Activated CD8-positive, alpha-beta T cell treated with anti-CD3 and anti-CD28 coated beads for 36 hours (primary cell): ENCODE measurements at regions not wholly inside any gene's neighbourhood (a gene's known extent, or its start where the extent isn't known, plus 50 kb on each side); places are given as distances from the start of the nearest gene placed in this dataset.

Experiments used
- ATAC-seq: fragments of 200-7000 bp; cut with Tn5 transposase; one replicate; pipeline ENCODE4 v1.10.0; 2021; ENCODE audit warnings: mild to moderate bottlenecking, moderate library complexity
- CTCF ChIA-PET: fragments of 350-600 bp; sonication (Branson Sonifier 250); formaldehyde crosslinking; loops from one replicate; lab custom pipeline; 2021; ENCODE audit warnings: antibody characterized with exemption; lab: Charles Lee
- POLR2A ChIA-PET: fragments of 350-600 bp; sonication (Branson Sonifier 250); formaldehyde crosslinking; loops from one replicate; lab custom pipeline; 2021; ENCODE audit warnings: antibody characterized with exemption; lab: Charles Lee
- DNase-seq: peaks from one replicate; pipeline ENCODE4 v3.0.0-alpha.2; 2020
- H3K27ac Mint-ChIP-seq: one replicate; pipeline ENCODE4 v1.8.0; 2021; ENCODE audit warnings: mild to moderate bottlenecking, mixed read lengths
- H3K27me3 Mint-ChIP-seq: one replicate; pipeline ENCODE4 v1.8.0; 2021; ENCODE audit warnings: mixed read lengths
- H3K36me3 Mint-ChIP-seq: one replicate; pipeline ENCODE4 v1.8.0; 2021; ENCODE audit warnings: low read depth, mixed read lengths
- H3K4me1 Mint-ChIP-seq: one replicate; pipeline ENCODE4 v1.8.0; 2021; ENCODE audit warnings: low read depth, mixed read lengths
- H3K4me3 Mint-ChIP-seq: one replicate; pipeline ENCODE4 v1.8.0; 2021; ENCODE audit warnings: mild to moderate bottlenecking, moderate library complexity, mixed read lengths
- H3K9me3 Mint-ChIP-seq: one replicate; pipeline ENCODE4 v1.8.0; 2021; ENCODE audit warnings: mixed read lengths
- CTCF ChIP-seq: fragments of 200-600 bp; IDR thresholded peaks from one replicate; pipeline ENCODE4 v1.8.0; 2022; ENCODE audit warnings: antibody characterized with exemption, mild to moderate bottlenecking
- intact Hi-C: fragments of 100-400 bp; cut with micrococcal nuclease; formaldehyde crosslinking; loops from one replicate; pipeline ENCODE4 v1.10.0; 2022

- CTCF ChIA-PET, result no interaction called here
- Mint-ChIP-seq H3K27ac (no peak overlapping the region), H3K4me3 (no peak overlapping the region), H3K27me3 (no peaks in the 10 kb centered on the region), H3K4me1 (no peaks in the 10 kb centered on the region), H3K36me3 (no peaks in the 10 kb centered on the region), H3K9me3 (no peaks in the 10 kb centered on the region)
- TF ChIP-seq CTCF, result no peak
- POLR2A ChIA-PET, result no interaction called here
- DNase-seq, result no peak
- intact Hi-C loops, result no loop called here
- ATAC-seq, result no peak
Observed at GRCh38 chr3:148054999-148055398, 642.7 kb upstream of the AGTR1 start.

- H3K36me3 Mint-ChIP-seq, result no peaks in the 10 kb centered on the region
- POLR2A ChIA-PET, result no interaction called here
- no peaks in the 10 kb centered on the region for H3K4me1 Mint-ChIP-seq
- CTCF ChIA-PET, result no interaction called here
- DNase-seq (no peak), ATAC-seq (no peak)
- no peak for TF ChIP-seq CTCF
- no peak overlapping the region for H3K4me3 Mint-ChIP-seq
- intact Hi-C loops, result no loop called here
- H3K27me3 Mint-ChIP-seq, result no peaks in the 10 kb centered on the region
- no peaks in the 10 kb centered on the region for H3K9me3 Mint-ChIP-seq
- H3K27ac Mint-ChIP-seq, result no peak overlapping the region
Observed at GRCh38 chr3:148062590-148062989, 635.1 kb upstream of the AGTR1 start.

- DNase-seq, result no peak
- Mint-ChIP-seq H3K4me1 (no peaks in the 10 kb centered on the region), H3K4me3 (no peak overlapping the region), H3K27me3 (no peaks in the 10 kb centered on the region), H3K9me3 (no peaks in the 10 kb centered on the region), H3K36me3 (no peaks in the 10 kb centered on the region), H3K27ac (no peak overlapping the region)
- ChIA-PET CTCF (no interaction called here), POLR2A (no interaction called here)
- intact Hi-C loops, result no loop called here
- ATAC-seq, result no peak
- no peak for TF ChIP-seq CTCF
Observed at GRCh38 chr3:148066802-148067201, 630.9 kb upstream of the AGTR1 start.

- ChIA-PET POLR2A (no interaction called here), CTCF (no interaction called here)
- ATAC-seq, result no peak
- Mint-ChIP-seq H3K36me3 (no peaks in the 10 kb centered on the region), H3K4me1 (no peaks in the 10 kb centered on the region), H3K27ac (no peak overlapping the region), H3K27me3 (no peaks in the 10 kb centered on the region), H3K9me3 (no peaks in the 10 kb centered on the region), H3K4me3 (no peak overlapping the region)
- TF ChIP-seq CTCF, result no peak
- intact Hi-C loops, result no loop called here
- no peak for DNase-seq
Observed at GRCh38 chr3:148068466-148068865, 629.2 kb upstream of the AGTR1 start.

- no peaks in the 10 kb centered on the region for H3K36me3 Mint-ChIP-seq
- no peaks in the 10 kb centered on the region for H3K9me3 Mint-ChIP-seq
- TF ChIP-seq CTCF, result no peak
- H3K27ac Mint-ChIP-seq, result no peak overlapping the region
- ATAC-seq (no peak), DNase-seq (no peak)
- no peaks in the 10 kb centered on the region for H3K27me3 Mint-ChIP-seq
- no peaks in the 10 kb centered on the region for H3K4me1 Mint-ChIP-seq
- intact Hi-C loops, result no loop called here
- H3K4me3 Mint-ChIP-seq, result no peak overlapping the region
- ChIA-PET CTCF (no interaction called here), POLR2A (no interaction called here)
Observed at GRCh38 chr3:148070041-148070440, 627.7 kb upstream of the AGTR1 start.
